ENCODE measurements at regions not wholly inside any gene's neighbourhood (a gene's known extent, or its start where the extent isn't known, plus 50 kb on each side); places are given as distances from the start of the nearest gene placed in this dataset.

DNA sequence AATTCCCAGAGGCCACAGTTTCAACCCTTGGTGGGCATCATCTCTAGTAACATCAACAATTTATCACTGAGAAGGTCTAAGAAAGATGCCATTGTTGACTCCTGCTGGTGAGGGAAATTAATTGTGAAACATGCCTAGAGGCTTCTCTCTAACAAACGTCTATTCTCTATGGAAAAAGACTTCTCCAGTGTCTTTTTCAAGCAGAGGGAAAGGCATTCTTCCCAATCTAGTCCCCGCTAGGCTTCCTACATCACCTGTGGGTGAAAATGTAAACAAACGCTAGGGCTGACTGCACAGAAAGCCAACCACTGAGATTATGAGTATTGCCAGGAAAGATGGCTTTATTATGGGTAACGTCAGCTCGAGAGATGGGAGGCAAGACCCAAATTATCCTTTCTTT lies 677.4 kb downstream of the NCAM2 start:
- Histone ChIP-seq H3K27me3 (replicated peaks in 1 of 4; ENCODE audit: control insufficient read depth in 3 of 4, extremely low read depth in 1 of 4, insufficient read depth in 3 of 4, low read length in 3 of 4) (no peaks in the 10 kb centered on the region), H3K4me1 (replicated peaks in 1 of 4; ENCODE audit: control insufficient read depth in 3 of 4, insufficient read depth in 4 of 4, low read length in 3 of 4) (no peaks in the 10 kb centered on the region), H2BK5ac (ENCODE audit: low read depth, low read length) (no peak overlapping the region), H2BK120ac (replicated peaks; ENCODE audit: low read depth, low read length) (no peak overlapping the region), H3K79me2 (ENCODE audit: control insufficient read depth in 1 of 2, insufficient read depth in 2 of 2, low read length in 2 of 2) (no peaks in the 10 kb centered on the region), H2BK20ac (ENCODE audit: low read length) (no peak overlapping the region), H3K9me3 (ENCODE audit: insufficient read depth in 2 of 2, low read depth in 1 of 2, low read length in 1 of 2) (peaks cover 0 to 4% of the 10 kb centered on the region in 2 experiments; a peak in 1 of 4 replicates), H3K18ac (ENCODE audit: extremely low read depth, low read length) (no peak overlapping the region), H3K9ac (replicated peaks in 1 of 4; ENCODE audit: extremely low read depth in 1 of 4, low read depth in 3 of 4, low read length in 3 of 4) (no peak overlapping the region), H4K8ac (ENCODE audit: extremely low read depth, insufficient read depth, low read length) (no peak overlapping the region), H4K5ac (ENCODE audit: insufficient read length, low read depth, low read length) (no peak overlapping the region), H4K91ac (replicated peaks; ENCODE audit: insufficient read length, low read length) (no peak overlapping the region), H2AFZ (ENCODE audit: low read length) (peak overlapping the region; percentile 42; the same call in 1 of the 2 replicates), H3K4ac (replicated peaks; ENCODE audit: insufficient read length, low read depth, low read length) (no peak overlapping the region), H3K79me1 (ENCODE audit: low read depth, low read length) (no peaks in the 10 kb centered on the region), H3K27ac (ENCODE audit: low read depth, low read length) (no peak overlapping the region), H2BK12ac (ENCODE audit: low read depth, low read length) (no peak overlapping the region), H3K4me2 (ENCODE audit: insufficient read depth in 1 of 2, low read depth in 2 of 2, low read length in 2 of 2) (no peak overlapping the region), H3K23me2 (ENCODE audit: low read depth, low read length) (no peaks in the 10 kb centered on the region), H4K20me1 (replicated peaks in 1 of 2; ENCODE audit: control insufficient read depth in 1 of 2, insufficient read depth in 2 of 2, low read length in 2 of 2) (no peaks in the 10 kb centered on the region), H3K4me3 (ENCODE audit: extremely low read depth in 1 of 4, insufficient read depth in 2 of 4, low read depth in 3 of 4, low read length in 4 of 4) (no peak overlapping the region), H3K23ac (ENCODE audit: insufficient read length) (no peak overlapping the region), H3K14ac (ENCODE audit: insufficient read length) (no peak overlapping the region), H2BK15ac (ENCODE audit: low read length) (no peak overlapping the region), H2AK5ac (ENCODE audit: low read depth, low read length) (no peak overlapping the region), H3K36me3 (ENCODE audit: control insufficient read depth in 2 of 4, insufficient read depth in 4 of 4, low read length in 3 of 4) (no peaks in the 10 kb centered on the region), H3K56ac (replicated peaks; ENCODE audit: insufficient read length, low read depth, low read length) (no peak overlapping the region)
- FAIRE-seq (no peak), DNase-seq (ENCODE audit: low read depth in 1 of 2, low spot score in 2 of 2) (no peak)
- CTCF ChIA-PET (ENCODE audit: partially characterized antibody), result no interaction called here
- WGBS, 2 experiments (ENCODE audit: extremely low coverage in 1 of 2, insufficient coverage in 1 of 2, insufficient read length in 1 of 2, insufficient replicate concordance in 2 of 2, low coverage in 1 of 2, low lambda C conversion rate in 2 of 2, missing lambda C conversion rate in 1 of 2), result 97% methylated on average over 5 of the region's 5 CpGs; no CpG with 5 or more reads in 1 of the 2 experiments
- POLR2A ChIA-PET (ENCODE audit: partially characterized antibody), result no interaction called here
- TF ChIP-seq CHD2 (IDR thresholded peaks at IDR 0.05; ENCODE audit: low read length), result no peak
- no peak for TF ChIP-seq KDM5A (IDR thresholded peaks at IDR 0.05; ENCODE audit: low read length)
- TF ChIP-seq JUND (IDR thresholded peaks at IDR 0.05; ENCODE audit: low read length), result no peak
- no peak for TF ChIP-seq TBP (IDR thresholded peaks at IDR 0.05; ENCODE audit: low read depth, low read length)
- TF ChIP-seq EZH2 (IDR thresholded peaks at IDR 0.05; ENCODE audit: low read depth, low read length, severe bottlenecking), result no peak
- no peak for TF ChIP-seq POLR2A (IDR thresholded peaks at IDR 0.05; ENCODE audit: control extremely low read depth in 1 of 2, low read depth in 2 of 2, low read length in 2 of 2)
- TF ChIP-seq CTBP2 (IDR thresholded peaks at IDR 0.05; ENCODE audit: borderline replicate concordance, insufficient read depth, insufficient read length, low read length), result no peak
- TF ChIP-seq TCF12 (IDR thresholded peaks at IDR 0.05; ENCODE audit: low read depth, low read length), result no peak
- TF ChIP-seq, protein P1, sequence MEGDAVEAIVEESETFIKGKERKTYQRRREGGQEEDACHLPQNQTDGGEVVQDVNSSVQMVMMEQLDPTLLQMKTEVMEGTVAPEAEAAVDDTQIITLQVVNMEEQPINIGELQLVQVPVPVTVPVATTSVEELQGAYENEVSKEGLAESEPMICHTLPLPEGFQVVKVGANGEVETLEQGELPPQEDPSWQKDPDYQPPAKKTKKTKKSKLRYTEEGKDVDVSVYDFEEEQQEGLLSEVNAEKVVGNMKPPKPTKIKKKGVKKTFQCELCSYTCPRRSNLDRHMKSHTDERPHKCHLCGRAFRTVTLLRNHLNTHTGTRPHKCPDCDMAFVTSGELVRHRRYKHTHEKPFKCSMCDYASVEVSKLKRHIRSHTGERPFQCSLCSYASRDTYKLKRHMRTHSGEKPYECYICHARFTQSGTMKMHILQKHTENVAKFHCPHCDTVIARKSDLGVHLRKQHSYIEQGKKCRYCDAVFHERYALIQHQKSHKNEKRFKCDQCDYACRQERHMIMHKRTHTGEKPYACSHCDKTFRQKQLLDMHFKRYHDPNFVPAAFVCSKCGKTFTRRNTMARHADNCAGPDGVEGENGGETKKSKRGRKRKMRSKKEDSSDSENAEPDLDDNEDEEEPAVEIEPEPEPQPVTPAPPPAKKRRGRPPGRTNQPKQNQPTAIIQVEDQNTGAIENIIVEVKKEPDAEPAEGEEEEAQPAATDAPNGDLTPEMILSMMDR (IDR thresholded peaks at IDR 0.05; ENCODE audit: control extremely low read depth in 1 of 3, insufficient read depth in 1 of 3, low read depth in 1 of 3, low read length in 3 of 3), result no peak
- no peak for TF ChIP-seq SIX5 (IDR thresholded peaks at IDR 0.05; ENCODE audit: low read depth, low read length)
- TF ChIP-seq, protein P2, sequence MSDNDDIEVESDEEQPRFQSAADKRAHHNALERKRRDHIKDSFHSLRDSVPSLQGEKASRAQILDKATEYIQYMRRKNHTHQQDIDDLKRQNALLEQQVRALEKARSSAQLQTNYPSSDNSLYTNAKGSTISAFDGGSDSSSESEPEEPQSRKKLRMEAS (IDR thresholded peaks at IDR 0.05), result no peak
- TF ChIP-seq JUN (IDR thresholded peaks at IDR 0.05; ENCODE audit: low read depth, low read length), result no peak
- TF ChIP-seq TEAD4 (IDR thresholded peaks at IDR 0.05; ENCODE audit: low read depth, low read length), result no peak
- TF ChIP-seq POLR2AphosphoS5 (IDR thresholded peaks at IDR 0.05; ENCODE audit: low read depth, low read length), result no peak

Measured in H1 (cell line).